ENCODE measurements at regions not wholly inside any gene's neighbourhood (a gene's known extent, or its start where the extent isn't known, plus 50 kb on each side); places are given as distances from the start of the nearest gene placed in this dataset.

DNA sequence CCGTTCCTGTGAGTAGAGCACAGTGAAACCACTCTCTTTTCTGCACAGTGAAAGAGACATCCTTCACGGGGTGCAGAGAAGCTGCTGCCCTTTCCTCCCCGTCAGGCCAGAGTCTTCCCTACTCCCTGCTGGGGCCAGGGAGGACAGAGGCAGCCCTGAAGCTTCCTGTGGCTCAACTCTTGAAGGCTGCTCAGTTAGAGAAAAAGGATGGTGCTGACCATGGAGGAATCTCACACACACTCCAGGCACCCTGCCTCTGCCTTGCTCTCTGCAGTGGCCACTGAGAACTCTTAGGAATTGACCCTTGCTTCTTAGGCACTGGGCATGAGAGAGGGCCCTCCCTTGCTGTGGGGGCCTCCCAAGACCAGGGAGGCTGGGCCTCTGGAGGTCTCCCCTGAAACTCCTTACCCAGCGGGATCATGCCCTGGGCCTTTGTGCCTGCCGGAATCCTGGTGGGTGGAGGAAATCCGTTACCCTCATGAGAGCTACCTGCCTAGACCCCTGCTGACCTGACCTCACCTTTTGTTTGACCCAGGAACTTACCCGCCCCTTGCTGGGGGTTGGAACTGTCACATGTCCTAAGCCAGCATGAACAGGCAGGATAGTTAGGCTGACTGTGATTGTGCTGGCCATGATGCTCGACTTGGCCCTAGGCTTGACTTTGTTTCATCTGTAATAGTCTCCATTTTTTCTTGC, 65.0 kb upstream of the CD93 start:
- DNase-seq = no peak
- Histone ChIP-seq H3K9me3 (replicated peaks) (no peaks in the 10 kb centered on the region), H3K27ac (replicated peaks) (peak overlapping the region; percentile 87), H3K4me1 (peaks cover 81% of the 10 kb centered on the region), H3K27me3 (ENCODE audit: low read depth) (no peaks in the 10 kb centered on the region), H3K36me3 (no peaks in the 10 kb centered on the region), H3K4me3 (no peak overlapping the region)
- TF ChIP-seq, protein P1, sequence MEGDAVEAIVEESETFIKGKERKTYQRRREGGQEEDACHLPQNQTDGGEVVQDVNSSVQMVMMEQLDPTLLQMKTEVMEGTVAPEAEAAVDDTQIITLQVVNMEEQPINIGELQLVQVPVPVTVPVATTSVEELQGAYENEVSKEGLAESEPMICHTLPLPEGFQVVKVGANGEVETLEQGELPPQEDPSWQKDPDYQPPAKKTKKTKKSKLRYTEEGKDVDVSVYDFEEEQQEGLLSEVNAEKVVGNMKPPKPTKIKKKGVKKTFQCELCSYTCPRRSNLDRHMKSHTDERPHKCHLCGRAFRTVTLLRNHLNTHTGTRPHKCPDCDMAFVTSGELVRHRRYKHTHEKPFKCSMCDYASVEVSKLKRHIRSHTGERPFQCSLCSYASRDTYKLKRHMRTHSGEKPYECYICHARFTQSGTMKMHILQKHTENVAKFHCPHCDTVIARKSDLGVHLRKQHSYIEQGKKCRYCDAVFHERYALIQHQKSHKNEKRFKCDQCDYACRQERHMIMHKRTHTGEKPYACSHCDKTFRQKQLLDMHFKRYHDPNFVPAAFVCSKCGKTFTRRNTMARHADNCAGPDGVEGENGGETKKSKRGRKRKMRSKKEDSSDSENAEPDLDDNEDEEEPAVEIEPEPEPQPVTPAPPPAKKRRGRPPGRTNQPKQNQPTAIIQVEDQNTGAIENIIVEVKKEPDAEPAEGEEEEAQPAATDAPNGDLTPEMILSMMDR (IDR thresholded peaks at IDR 0.05; ENCODE audit: borderline replicate concordance) = no peak
- intact Hi-C loops (cut with micrococcal nuclease) = no loop called here

DNA sequence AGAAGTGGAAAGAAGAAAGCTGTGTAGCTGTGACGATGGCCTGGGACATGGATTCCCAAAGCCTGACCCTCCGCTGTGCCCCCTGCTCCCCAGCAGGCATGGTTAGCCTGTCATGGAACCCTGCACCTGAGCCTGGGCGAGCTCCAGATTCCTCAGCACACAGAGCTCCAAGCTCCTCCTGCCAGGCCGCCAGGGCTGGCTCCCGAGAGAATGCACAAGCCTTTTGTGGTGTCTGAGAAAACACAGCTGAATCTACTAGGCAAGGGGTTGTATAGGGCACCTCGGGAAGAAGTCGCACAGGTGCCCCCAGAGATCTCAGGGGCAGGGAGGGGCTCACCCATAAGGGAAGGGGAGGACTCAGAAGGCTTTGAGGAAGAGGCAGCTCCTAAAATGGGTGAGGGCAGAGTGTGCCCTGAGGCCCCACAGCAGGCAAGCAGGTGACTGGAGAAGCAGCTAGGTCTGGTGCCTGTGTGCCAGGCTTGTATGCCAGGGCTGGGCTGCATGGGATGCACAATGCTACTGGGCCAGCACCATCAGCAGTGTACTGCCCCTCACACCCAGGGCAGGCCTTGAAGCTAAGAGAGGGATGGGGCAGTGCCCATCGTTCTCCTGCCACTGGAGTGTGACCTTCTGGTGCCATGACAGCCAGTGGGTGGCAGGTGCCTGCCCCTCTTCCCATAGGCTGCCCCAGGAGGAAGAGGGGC, 64.3 kb upstream of the CD93 start:
- H3K27ac ChIP-seq (replicated peaks) = peak overlapping the region; percentile 87
- TF ChIP-seq, protein P1 (IDR thresholded peaks at IDR 0.05; ENCODE audit: borderline replicate concordance) = no peak
- H3K4me1 ChIP-seq = peaks cover 81% of the 10 kb centered on the region
- no peaks in the 10 kb centered on the region for H3K36me3 ChIP-seq
- no peak overlapping the region for H3K4me3 ChIP-seq
- no peaks in the 10 kb centered on the region for H3K27me3 ChIP-seq (ENCODE audit: low read depth)
- no peaks in the 10 kb centered on the region for H3K9me3 ChIP-seq (replicated peaks)
- no peak for DNase-seq
- intact Hi-C loops (cut with micrococcal nuclease) = no loop called here

DNA sequence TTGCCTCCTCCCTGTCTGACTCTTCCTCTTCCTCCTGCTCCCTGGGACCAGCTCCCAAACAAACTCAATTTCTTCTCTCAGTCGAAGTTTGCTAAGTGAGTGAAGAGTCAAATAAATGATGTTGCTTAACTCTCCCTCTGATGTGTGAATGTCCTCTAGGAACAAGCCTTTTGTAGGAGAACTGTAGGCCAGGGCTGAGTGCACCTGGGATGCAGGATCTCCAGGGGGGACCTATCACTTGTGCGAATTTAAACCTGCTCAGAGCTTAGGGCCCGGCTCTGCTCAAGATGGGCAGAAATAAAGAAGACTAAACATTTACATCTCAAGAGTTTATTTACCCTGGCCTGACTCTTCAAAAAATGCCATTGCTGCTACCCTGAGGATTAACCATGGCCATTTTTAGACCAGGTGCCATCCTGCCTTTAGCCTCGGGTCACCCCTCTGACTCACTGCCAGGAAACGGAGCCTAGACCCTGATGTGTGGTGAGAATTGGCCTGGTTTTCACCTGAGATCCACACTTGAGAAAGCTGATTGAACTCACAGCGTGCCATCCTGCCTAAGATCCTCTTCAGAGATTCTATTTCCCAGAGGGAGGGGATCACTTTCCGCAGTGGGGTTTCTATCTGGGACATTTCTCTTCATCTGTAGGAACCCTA, 63.6 kb upstream of the CD93 start:
- TF ChIP-seq, protein P1 (IDR thresholded peaks at IDR 0.05; ENCODE audit: borderline replicate concordance) = no peak
- Histone ChIP-seq H3K4me3 (no peak overlapping the region), H3K9me3 (replicated peaks) (no peaks in the 10 kb centered on the region), H3K27ac (replicated peaks) (peak overlapping the region; percentile 87), H3K27me3 (ENCODE audit: low read depth) (no peaks in the 10 kb centered on the region), H3K4me1 (peaks cover 76% of the 10 kb centered on the region), H3K36me3 (no peaks in the 10 kb centered on the region)
- DNase-seq = no peak
- intact Hi-C loops (cut with micrococcal nuclease) = no loop called here

DNA sequence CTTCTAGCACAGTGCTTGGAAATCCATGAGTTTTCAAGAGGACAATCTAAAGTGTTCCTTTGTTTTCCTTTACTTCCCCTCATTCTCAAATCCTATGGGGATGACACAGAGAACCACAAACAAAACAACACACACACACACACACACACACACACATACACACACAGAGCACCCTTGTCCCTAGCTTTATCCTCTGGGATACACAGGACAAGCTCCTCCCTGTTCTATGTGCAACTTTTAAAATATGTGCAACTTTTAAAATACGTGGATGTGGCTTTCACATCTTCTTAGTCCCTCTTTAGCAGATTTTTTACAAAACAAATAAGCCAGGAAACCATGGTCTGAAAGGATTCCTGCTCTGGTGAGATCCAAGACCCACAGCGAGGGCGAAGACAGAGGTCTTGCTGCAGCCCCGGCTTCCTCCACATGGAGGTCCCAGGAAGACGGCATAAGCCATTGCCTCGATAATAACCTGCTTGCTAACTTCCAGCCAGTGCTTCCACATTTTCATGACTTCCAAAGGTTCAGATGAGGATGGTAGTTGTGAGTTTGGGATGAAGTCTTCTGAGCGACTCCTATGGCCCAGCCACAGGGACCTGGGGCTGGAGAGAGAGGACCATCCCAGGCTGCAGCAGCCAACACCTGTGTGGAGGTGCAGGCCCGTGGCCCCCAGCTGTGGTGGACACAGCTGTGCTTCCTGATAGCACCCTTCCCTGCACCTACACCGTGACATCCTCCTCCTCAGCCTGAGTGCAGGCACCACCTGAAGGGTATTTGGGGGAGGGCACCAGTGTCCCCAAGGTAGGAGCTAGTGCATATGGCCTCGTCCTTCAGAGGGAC, 62.8 kb upstream of the CD93 start:
- TF ChIP-seq, protein P1 (IDR thresholded peaks at IDR 0.05; ENCODE audit: borderline replicate concordance) = no peak
- DNase-seq = no peak
- H3K27me3 ChIP-seq (ENCODE audit: low read depth) = no peaks in the 10 kb centered on the region
- no peak overlapping the region for H3K4me3 ChIP-seq
- no peaks in the 10 kb centered on the region for H3K9me3 ChIP-seq (replicated peaks)
- peak overlapping the region; percentile 73 for H3K27ac ChIP-seq (replicated peaks)
- no peaks in the 10 kb centered on the region for H3K36me3 ChIP-seq
- intact Hi-C loops (cut with micrococcal nuclease) = no loop called here
- H3K4me1 ChIP-seq = peaks cover 73% of the 10 kb centered on the region
